Naive thymus-derived CD4-positive, alpha-beta T cell (primary cell): ENCODE measurements at regions not wholly inside any gene's neighbourhood (a gene's known extent, or its start where the extent isn't known, plus 50 kb on each side); places are given as distances from the start of the nearest gene placed in this dataset.
"Not testable (repeated sequence)": the region's sequence is repeated elsewhere in the genome, so short reads cannot be mapped to it uniquely, and the experiment has no call there.

Experiments used
- ATAC-seq: fragments of 150-1000 bp; cut with Tn5 transposase; 2 replicates; pipeline ENCODE4 v1.10.0; 2021; ENCODE audit warnings: mild to moderate bottlenecking, moderate library complexity
- CTCF ChIA-PET: fragments of 350-600 bp; sonication (Branson Sonifier 250); formaldehyde crosslinking; loops from one replicate; lab custom pipeline; 2021; ENCODE audit warnings: antibody characterized with exemption; lab: Charles Lee
- POLR2A ChIA-PET: fragments of 350-600 bp; sonication (Branson Sonifier 250); formaldehyde crosslinking; loops from one replicate; lab custom pipeline; 2021; ENCODE audit warnings: antibody characterized with exemption, inconsistent platforms; lab: Charles Lee
- DNase-seq, 9 donors: peaks; one replicate each; pipeline versions ENCODE4 v3.0.0 to v3.0.0-alpha.2; 2020 to 2022; ENCODE audit warnings: mixed read lengths in 1 of 9
- H3K27ac ChIP-seq: one replicate; pipeline ENCODE4 v1.7.0; 2013; ENCODE audit warnings: mild to moderate bottlenecking, low read depth, low read length, moderate library complexity
- H3K27me3 ChIP-seq, 2 donors: one replicate each; pipeline ENCODE4 v1.7.0; 2013; ENCODE audit warnings: low read length in 2 of 2, mild to moderate bottlenecking in 2 of 2, moderate library complexity in 2 of 2; ENCODE audit not compliant: control insufficient read depth in 2 of 2, insufficient read depth in 2 of 2
- H3K36me3 ChIP-seq, 3 experiments: 1 replicate in 2 of 3; 2 replicates in 1 of 3; pipeline ENCODE4 v1.7.0; 2013; ENCODE audit warnings: low read length in 3 of 3, mild to moderate bottlenecking in 3 of 3, moderate library complexity in 1 of 3; ENCODE audit not compliant: insufficient read depth in 3 of 3, control insufficient read depth in 2 of 3
- H3K4me1 ChIP-seq, 2 donors: one replicate each; pipeline ENCODE4 v1.7.0; 2013; ENCODE audit warnings: low read length in 2 of 2, mild to moderate bottlenecking in 2 of 2, moderate library complexity in 1 of 2; ENCODE audit not compliant: control insufficient read depth in 2 of 2, insufficient read depth in 2 of 2
- H3K4me3 ChIP-seq: 2 replicates; pipeline ENCODE4 v1.7.0; 2013; ENCODE audit warnings: mild to moderate bottlenecking, low read length
- H3K9me3 ChIP-seq, 3 experiments: 1 replicate in 2 of 3; 2 replicates in 1 of 3; pipeline ENCODE4 v1.7.0; 2013; ENCODE audit warnings: low read length in 3 of 3; ENCODE audit not compliant: control insufficient read depth in 2 of 3
- H3K27ac Mint-ChIP-seq, 9 donors: one replicate each; pipeline ENCODE4 v1.8.0; 2020 to 2022; ENCODE audit warnings: mixed read lengths in 9 of 9, mild to moderate bottlenecking in 8 of 9, moderate library complexity in 5 of 9, inconsistent platforms in 2 of 9
- H3K27me3 Mint-ChIP-seq, 5 donors: one replicate each; pipeline ENCODE4 v1.8.0; 2021 to 2022; ENCODE audit warnings: mixed read lengths in 5 of 5, mild to moderate bottlenecking in 1 of 5
- H3K36me3 Mint-ChIP-seq, 5 donors: one replicate each; pipeline ENCODE4 v1.8.0; 2020 to 2022; ENCODE audit warnings: mixed read lengths in 5 of 5, mild to moderate bottlenecking in 3 of 5, inconsistent platforms in 1 of 5
- H3K4me1 Mint-ChIP-seq, 7 donors: one replicate each; pipeline ENCODE4 v1.8.0; 2020 to 2022; ENCODE audit warnings: mixed read lengths in 7 of 7, mild to moderate bottlenecking in 3 of 7, inconsistent platforms in 1 of 7
- H3K4me3 Mint-ChIP-seq, 10 donors: one replicate each; pipeline ENCODE4 v1.8.0; 2020 to 2022; ENCODE audit warnings: mild to moderate bottlenecking in 10 of 10, mixed read lengths in 10 of 10, moderate library complexity in 6 of 10, inconsistent platforms in 2 of 10
- H3K9me3 Mint-ChIP-seq, 11 donors: one replicate each; pipeline ENCODE4 v1.8.0; 2020 to 2022; ENCODE audit warnings: mixed read lengths in 11 of 11, mild to moderate bottlenecking in 4 of 11, inconsistent platforms in 1 of 11, moderate library complexity in 1 of 11
- intact Hi-C, 2 donors: fragments of 100-400 bp; cut with micrococcal nuclease; formaldehyde crosslinking; loops; one replicate each; pipeline ENCODE4 v1.15.1; 2023

- H3K4me1 ChIP-seq, H3K27me3 Mint-ChIP-seq, H3K36me3 ChIP-seq, H3K36me3 Mint-ChIP-seq, POLR2A ChIA-PET, H3K27ac ChIP-seq, DNase-seq, intact Hi-C loops, H3K4me1 Mint-ChIP-seq, ATAC-seq, H3K27me3 ChIP-seq, H3K27ac Mint-ChIP-seq, H3K4me3 Mint-ChIP-seq, CTCF ChIA-PET, H3K4me3 ChIP-seq, H3K9me3 ChIP-seq: not testable (repeated sequence)
- H3K9me3 Mint-ChIP-seq = peaks cover 0 to 12% (median 2%) of the 10 kb centered on the region in 11 donors
Measured at GRCh38 chr17:20681746-20682722, 102.5 kb downstream of the CDRT15L2 start.

- H3K4me3 ChIP-seq, DNase-seq, POLR2A ChIA-PET, H3K27me3 Mint-ChIP-seq, H3K27ac Mint-ChIP-seq, H3K4me3 Mint-ChIP-seq, H3K27ac ChIP-seq, H3K36me3 ChIP-seq, intact Hi-C loops, H3K36me3 Mint-ChIP-seq, H3K27me3 ChIP-seq, H3K9me3 ChIP-seq, H3K9me3 Mint-ChIP-seq, H3K4me1 Mint-ChIP-seq, H3K4me1 ChIP-seq, ATAC-seq, CTCF ChIA-PET: not testable (repeated sequence)
Measured at GRCh38 chr17:20683651-20684229, 104.2 kb downstream of the CDRT15L2 start.

- H3K9me3 Mint-ChIP-seq, H3K9me3 ChIP-seq, H3K36me3 Mint-ChIP-seq, H3K4me3 Mint-ChIP-seq, H3K27ac ChIP-seq, ATAC-seq, intact Hi-C loops, H3K4me1 Mint-ChIP-seq, H3K27me3 Mint-ChIP-seq, H3K27me3 ChIP-seq, H3K27ac Mint-ChIP-seq, H3K36me3 ChIP-seq, DNase-seq, H3K4me1 ChIP-seq, POLR2A ChIA-PET, H3K4me3 ChIP-seq, CTCF ChIA-PET: not testable (repeated sequence)
Measured at GRCh38 chr17:20684975-20685374, 105.5 kb downstream of the CDRT15L2 start.

GRCh38 chr17:20687584-20687983, 108.1 kb downstream of the CDRT15L2 start:
- POLR2A ChIA-PET, H3K9me3 ChIP-seq, intact Hi-C loops, DNase-seq, H3K4me1 ChIP-seq, H3K36me3 Mint-ChIP-seq, H3K27ac ChIP-seq, H3K27me3 ChIP-seq, ATAC-seq, H3K27ac Mint-ChIP-seq, H3K36me3 ChIP-seq, H3K27me3 Mint-ChIP-seq, CTCF ChIA-PET, H3K4me3 Mint-ChIP-seq, H3K9me3 Mint-ChIP-seq, H3K4me1 Mint-ChIP-seq, H3K4me3 ChIP-seq: not testable (repeated sequence)

GRCh38 chr17:20689170-20689749, 109.7 kb downstream of the CDRT15L2 start:
- H3K27ac ChIP-seq, CTCF ChIA-PET, H3K36me3 ChIP-seq, DNase-seq, H3K27me3 ChIP-seq, intact Hi-C loops, POLR2A ChIA-PET, H3K27ac Mint-ChIP-seq, H3K9me3 ChIP-seq, H3K4me1 ChIP-seq, ATAC-seq, H3K4me3 Mint-ChIP-seq, H3K36me3 Mint-ChIP-seq, H3K4me3 ChIP-seq, H3K27me3 Mint-ChIP-seq, H3K9me3 Mint-ChIP-seq: not testable (repeated sequence)
- H3K4me1 Mint-ChIP-seq = peaks cover 7 to 17% (median 12%) of the 10 kb centered on the region in 7 donors

- H3K36me3 ChIP-seq, POLR2A ChIA-PET, H3K4me1 ChIP-seq, H3K27me3 ChIP-seq, H3K4me3 ChIP-seq, H3K36me3 Mint-ChIP-seq, H3K27ac ChIP-seq, ATAC-seq, H3K9me3 ChIP-seq, H3K27me3 Mint-ChIP-seq, H3K9me3 Mint-ChIP-seq, intact Hi-C loops, DNase-seq, CTCF ChIA-PET: not testable (repeated sequence)
- Mint-ChIP-seq H3K27ac (peak overlapping the region in 5 of 9 donors; percentile 2 to 78 (median 39)), H3K4me3 (peak overlapping the region in 2 of 10 donors; percentile 1 to 5), H3K4me1 (peaks cover 12 to 30% (median 19%) of the 10 kb centered on the region in 7 donors)
Measured at GRCh38 chr17:20692706-20693105, 113.2 kb downstream of the CDRT15L2 start.
